NT2/D1 (cell line): ENCODE measurements at regions not wholly inside any gene's neighbourhood (a gene's known extent, or its start where the extent isn't known, plus 50 kb on each side); places are given as distances from the start of the nearest gene placed in this dataset.

Source experiments
- DNase-seq: peaks from one replicate; pipeline ENCODE4 v3.0.0-alpha.2; 2011; ENCODE audit warnings: low read depth, low spot score
- H3K27me3 ChIP-seq: 2 replicates; pipeline ENCODE4 v1.6.0; 2011; ENCODE audit warnings: mild to moderate bottlenecking; ENCODE audit not compliant: insufficient read length, insufficient read depth
- H3K36me3 ChIP-seq: 2 replicates; pipeline ENCODE4 v1.6.1; 2011; ENCODE audit warnings: mild to moderate bottlenecking, low read length, mixed read lengths; ENCODE audit not compliant: insufficient read depth, insufficient read length
- H3K4me1 ChIP-seq: 2 replicates; pipeline ENCODE4 v1.5.1; 2011; ENCODE audit not compliant: insufficient read depth, insufficient read length
- H3K4me3 ChIP-seq: 2 replicates; pipeline ENCODE4 v1.5.1; 2011; ENCODE audit warnings: low read depth; ENCODE audit not compliant: insufficient read length
- H3K9ac ChIP-seq: 2 replicates; pipeline ENCODE4 v1.6.0; 2011; ENCODE audit warnings: low read depth; ENCODE audit not compliant: insufficient read length
- H3K9me3 ChIP-seq: 2 replicates; pipeline ENCODE4 v1.5.1; 2011; ENCODE audit warnings: mild to moderate bottlenecking, low read length; ENCODE audit not compliant: insufficient read depth
- SUZ12 ChIP-seq: IDR thresholded peaks from 2 replicates; pipeline ENCODE4 v1.6.1; 2011; ENCODE audit not compliant: insufficient read length, insufficient read depth; ENCODE audit errors: extremely low read depth
- YY1 ChIP-seq: IDR thresholded peaks from 2 replicates; pipeline ENCODE4 v1.6.1; 2011; ENCODE audit not compliant: insufficient read length, insufficient read depth
- ZNF274 ChIP-seq: IDR thresholded peaks from 2 replicates; pipeline ENCODE4 v1.6.1; 2011; ENCODE audit warnings: mild to moderate bottlenecking, low read depth, low read length

GRCh38 chr1:87951852-87952251, 623.2 kb downstream of the LMO4 start:
- H3K4me1 ChIP-seq, result no peaks in the 10 kb centered on the region
- no peaks in the 10 kb centered on the region for H3K9me3 ChIP-seq
- DNase-seq, result no peak
- H3K36me3 ChIP-seq, result no peaks in the 10 kb centered on the region
- no peak overlapping the region for H3K9ac ChIP-seq
- no peaks in the 10 kb centered on the region for H3K27me3 ChIP-seq
- no peak overlapping the region for H3K4me3 ChIP-seq
- TF ChIP-seq SUZ12 (no peak), ZNF274 (no peak), YY1 (no peak)

GRCh38 chr1:87953121-87953520, 624.4 kb downstream of the LMO4 start:
- Histone ChIP-seq H3K4me3 (no peak overlapping the region), H3K27me3 (no peaks in the 10 kb centered on the region), H3K36me3 (no peaks in the 10 kb centered on the region), H3K4me1 (no peaks in the 10 kb centered on the region), H3K9me3 (no peaks in the 10 kb centered on the region), H3K9ac (no peak overlapping the region)
- no peak for TF ChIP-seq SUZ12
- TF ChIP-seq YY1, result no peak
- TF ChIP-seq ZNF274, result no peak
- DNase-seq, result no peak

GRCh38 chr1:87953732-87954344, 625.2 kb downstream of the LMO4 start:
- Histone ChIP-seq H3K9me3 (no peaks in the 10 kb centered on the region), H3K4me1 (no peaks in the 10 kb centered on the region), H3K27me3 (no peaks in the 10 kb centered on the region), H3K9ac (no peak overlapping the region), H3K36me3 (no peaks in the 10 kb centered on the region), H3K4me3 (no peak overlapping the region)
- TF ChIP-seq SUZ12 (no peak), YY1 (no peak), ZNF274 (no peak)
- peak; percentile 38 for DNase-seq

- no peaks in the 10 kb centered on the region for H3K27me3 ChIP-seq
- H3K9ac ChIP-seq, result no peak overlapping the region
- H3K36me3 ChIP-seq, result no peaks in the 10 kb centered on the region
- no peak for DNase-seq
- H3K4me1 ChIP-seq, result no peaks in the 10 kb centered on the region
- H3K4me3 ChIP-seq, result no peak overlapping the region
- H3K9me3 ChIP-seq, result no peaks in the 10 kb centered on the region
- no peak for TF ChIP-seq YY1
- no peak for TF ChIP-seq ZNF274
- no peak for TF ChIP-seq SUZ12
Measured at GRCh38 chr1:87955038-87955437, 626.4 kb downstream of the LMO4 start.

- Histone ChIP-seq H3K9ac (no peak overlapping the region), H3K36me3 (no peaks in the 10 kb centered on the region), H3K4me3 (no peak overlapping the region), H3K4me1 (no peaks in the 10 kb centered on the region), H3K9me3 (no peaks in the 10 kb centered on the region), H3K27me3 (no peaks in the 10 kb centered on the region)
- DNase-seq, result no peak
- no peak for TF ChIP-seq YY1
Measured at GRCh38 chr1:87956072-87956471, 627.4 kb downstream of the LMO4 start.

GRCh38 chr1:87956750-87957149, 628.1 kb downstream of the LMO4 start:
- Histone ChIP-seq H3K36me3 (no peaks in the 10 kb centered on the region), H3K27me3 (no peaks in the 10 kb centered on the region), H3K9me3 (no peaks in the 10 kb centered on the region), H3K4me3 (no peak overlapping the region), H3K9ac (no peak overlapping the region), H3K4me1 (no peaks in the 10 kb centered on the region)
- TF ChIP-seq SUZ12 (no peak), YY1 (no peak), ZNF274 (no peak)
- no peak for DNase-seq

GRCh38 chr1:87957331-87957730, 628.7 kb downstream of the LMO4 start:
- TF ChIP-seq ZNF274 (no peak), SUZ12 (no peak), YY1 (no peak)
- H3K9ac ChIP-seq, result no peak overlapping the region
- no peaks in the 10 kb centered on the region for H3K36me3 ChIP-seq
- no peak for DNase-seq
- H3K4me1 ChIP-seq, result no peaks in the 10 kb centered on the region
- no peaks in the 10 kb centered on the region for H3K9me3 ChIP-seq
- no peaks in the 10 kb centered on the region for H3K27me3 ChIP-seq
- no peak overlapping the region for H3K4me3 ChIP-seq

- TF ChIP-seq ZNF274 (no peak), YY1 (no peak), SUZ12 (no peak)
- Histone ChIP-seq H3K9ac (no peak overlapping the region), H3K4me1 (no peaks in the 10 kb centered on the region), H3K9me3 (no peaks in the 10 kb centered on the region), H3K4me3 (no peak overlapping the region), H3K27me3 (no peaks in the 10 kb centered on the region), H3K36me3 (no peaks in the 10 kb centered on the region)
- DNase-seq, result no peak
Measured at GRCh38 chr1:87958201-87958600, 629.5 kb downstream of the LMO4 start.
